ENCODE measurements at regions not wholly inside any gene's neighbourhood (a gene's known extent, or its start where the extent isn't known, plus 50 kb on each side); places are given as distances from the start of the nearest gene placed in this dataset.
A peak's percentile ranks its signal among the peaks of the same experiment; 100 is the strongest.
"Not testable (repeated sequence)": the region's sequence is repeated elsewhere in the genome, so short reads cannot be mapped to it uniquely, and the experiment has no call there.

DNA sequence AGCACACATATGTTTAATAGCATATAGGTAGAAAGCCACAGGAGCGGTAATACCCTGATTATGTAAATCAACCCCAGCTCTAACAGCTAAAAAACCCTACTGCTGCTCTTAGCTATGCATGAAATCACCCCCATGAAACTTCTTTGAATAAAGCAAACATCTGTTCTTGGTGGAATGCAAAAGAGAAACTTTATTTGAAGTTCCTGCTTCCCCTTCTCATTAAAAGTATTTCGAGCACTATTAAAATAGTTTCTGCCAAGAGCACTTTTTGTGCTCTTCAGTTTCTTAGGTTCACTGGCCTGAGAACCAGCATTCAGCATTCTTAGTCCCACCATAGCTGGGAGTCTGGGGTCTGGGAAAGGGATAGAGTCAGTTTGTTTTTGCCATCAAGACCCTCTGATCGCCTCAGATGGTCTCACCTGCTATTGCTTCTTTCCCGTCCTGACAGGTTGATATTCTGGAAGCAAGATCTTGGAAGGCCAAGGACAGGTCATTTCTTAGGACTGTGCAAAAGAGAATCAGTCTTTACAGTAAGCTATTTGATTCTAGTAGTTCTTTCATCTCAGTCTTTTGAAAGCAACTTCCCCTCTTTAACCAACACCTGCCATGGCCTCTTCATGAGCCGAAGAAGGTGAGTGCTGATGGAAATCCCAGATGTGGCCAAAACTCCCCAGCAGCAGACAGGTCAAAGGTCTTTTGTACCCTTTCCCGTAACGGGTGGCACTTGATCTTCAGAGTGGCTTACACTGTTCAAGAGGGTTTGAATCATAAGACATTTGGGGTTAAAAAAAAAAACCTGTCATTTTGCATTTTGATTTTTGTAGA, 76.5 kb upstream of the TMEM170B start:
- no peak for DNase-seq

GRCh38 chr6:11460001-11460668, 77.4 kb upstream of the TMEM170B start:
- H3K4me1 ChIP-seq (ENCODE audit: control insufficient read depth in 1 of 2, insufficient read depth in 2 of 2, low read length in 2 of 2) = no peaks in the 10 kb centered on the region
- no peaks in the 10 kb centered on the region for H3K36me3 ChIP-seq (ENCODE audit: control insufficient read depth in 1 of 2, insufficient read depth in 2 of 2, low read length in 1 of 2)
- no peak for DNase-seq
- peak; percentile 22 for ATAC-seq (ENCODE audit: low FRiP score)
- intact Hi-C loops (cut with DNase I) = no loop called here
- no peak overlapping the region for H3K4me3 ChIP-seq (ENCODE audit: low read length in 2 of 2)
- no peaks in the 10 kb centered on the region for H3K27me3 ChIP-seq (ENCODE audit: control insufficient read depth in 1 of 2, insufficient read depth in 2 of 2, low read length in 1 of 2)
- no peaks in the 10 kb centered on the region for H3K9me3 ChIP-seq (ENCODE audit: control insufficient read depth, low read length)
- WGBS, 2 donors = 74 to 76% methylated on average over 4 of the region's 4 CpGs
- H3K27ac ChIP-seq (ENCODE audit: low read depth in 1 of 2, low read length in 2 of 2) = no peak overlapping the region

More for the DNA sequence above, 76.5 kb upstream of the TMEM170B start:
- no peaks in the 10 kb centered on the region for H3K27me3 ChIP-seq (ENCODE audit: control insufficient read depth in 1 of 2, insufficient read depth in 2 of 2, low read length in 1 of 2)
- no peak for ATAC-seq (ENCODE audit: low FRiP score)
- no peak overlapping the region for H3K4me3 ChIP-seq (ENCODE audit: low read length in 2 of 2)
- H3K9me3 ChIP-seq (ENCODE audit: control insufficient read depth, low read length) = no peaks in the 10 kb centered on the region
- H3K36me3 ChIP-seq (ENCODE audit: control insufficient read depth in 1 of 2, insufficient read depth in 2 of 2, low read length in 1 of 2) = no peaks in the 10 kb centered on the region
- intact Hi-C loops (cut with DNase I) = no loop called here
- WGBS, 2 donors = 80 to 84% methylated on average over 7 of the region's 7 CpGs
- H3K27ac ChIP-seq (ENCODE audit: low read depth in 1 of 2, low read length in 2 of 2) = no peak overlapping the region
- no peaks in the 10 kb centered on the region for H3K4me1 ChIP-seq (ENCODE audit: control insufficient read depth in 1 of 2, insufficient read depth in 2 of 2, low read length in 2 of 2)

DNA sequence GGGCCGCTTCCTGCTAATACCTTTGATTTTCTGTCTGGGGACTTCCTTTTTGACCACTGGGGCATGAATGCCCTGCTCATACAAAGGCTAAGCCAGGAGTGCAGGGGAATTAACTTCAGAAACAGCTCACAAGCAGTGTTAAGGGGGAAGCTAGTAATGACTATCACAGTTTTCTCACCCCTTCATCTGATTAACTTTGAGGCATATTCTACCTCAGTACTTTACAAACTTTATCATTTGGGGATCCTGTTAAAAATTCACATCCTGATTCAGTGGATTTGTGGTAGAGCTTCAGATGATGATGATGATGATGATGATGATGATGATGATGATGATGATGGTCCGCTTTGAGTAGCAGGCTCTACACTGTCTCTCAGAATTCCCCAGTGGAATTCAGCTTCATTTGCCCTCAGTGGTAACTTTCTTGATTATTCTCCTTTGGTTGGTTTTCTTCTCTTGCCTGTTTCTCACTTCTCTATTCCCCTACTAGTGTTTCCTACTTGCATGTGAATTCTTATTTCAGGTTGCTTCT, 78.4 kb upstream of the TMEM170B start:
- H3K9me3 ChIP-seq (ENCODE audit: control insufficient read depth, low read length) = no peaks in the 10 kb centered on the region

GRCh38 chr6:11458509-11458908, 79.0 kb upstream of the TMEM170B start:
- Histone ChIP-seq H3K36me3 (ENCODE audit: control insufficient read depth in 1 of 2, insufficient read depth in 2 of 2, low read length in 1 of 2) (no peaks in the 10 kb centered on the region), H3K4me1 (ENCODE audit: control insufficient read depth in 1 of 2, insufficient read depth in 2 of 2, low read length in 2 of 2) (no peaks in the 10 kb centered on the region), H3K27me3 (ENCODE audit: control insufficient read depth in 1 of 2, insufficient read depth in 2 of 2, low read length in 1 of 2) (no peaks in the 10 kb centered on the region), H3K9me3 (ENCODE audit: control insufficient read depth, low read length) (no peaks in the 10 kb centered on the region), H3K4me3 (ENCODE audit: low read length in 2 of 2) (no peak overlapping the region), H3K27ac (ENCODE audit: low read depth in 1 of 2, low read length in 2 of 2) (no peak overlapping the region)
- 33 to 38% methylated on average over 2 of the region's 2 CpGs for WGBS, 2 donors
- intact Hi-C loops (cut with DNase I) = no loop called here
- no peak for DNase-seq
- ATAC-seq (ENCODE audit: low FRiP score) = no peak

More for the DNA sequence above, 78.4 kb upstream of the TMEM170B start:
- intact Hi-C loops (cut with DNase I) = no loop called here
- Histone ChIP-seq H3K27ac (ENCODE audit: low read depth in 1 of 2, low read length in 2 of 2) (no peak overlapping the region), H3K36me3 (ENCODE audit: control insufficient read depth in 1 of 2, insufficient read depth in 2 of 2, low read length in 1 of 2) (no peaks in the 10 kb centered on the region), H3K27me3 (ENCODE audit: control insufficient read depth in 1 of 2, insufficient read depth in 2 of 2, low read length in 1 of 2) (no peaks in the 10 kb centered on the region), H3K4me3 (ENCODE audit: low read length in 2 of 2) (no peak overlapping the region), H3K4me1 (ENCODE audit: control insufficient read depth in 1 of 2, insufficient read depth in 2 of 2, low read length in 2 of 2) (no peaks in the 10 kb centered on the region)
- no peak for DNase-seq
- 96 to 97% methylated on average over 2 of the region's 2 CpGs for WGBS, 2 donors
- ATAC-seq (ENCODE audit: low FRiP score) = no peak

GRCh38 chr6:11457422-11457821, 80.1 kb upstream of the TMEM170B start:
- H3K4me1 ChIP-seq (ENCODE audit: control insufficient read depth in 1 of 2, insufficient read depth in 2 of 2, low read length in 2 of 2); intact Hi-C loops (cut with DNase I); H3K36me3 ChIP-seq (ENCODE audit: control insufficient read depth in 1 of 2, insufficient read depth in 2 of 2, low read length in 1 of 2); H3K27me3 ChIP-seq (ENCODE audit: control insufficient read depth in 1 of 2, insufficient read depth in 2 of 2, low read length in 1 of 2); H3K4me3 ChIP-seq (ENCODE audit: low read length in 2 of 2); DNase-seq; ATAC-seq (ENCODE audit: low FRiP score); H3K9me3 ChIP-seq (ENCODE audit: control insufficient read depth, low read length); H3K27ac ChIP-seq (ENCODE audit: low read depth in 1 of 2, low read length in 2 of 2): not testable (repeated sequence)
- WGBS, 2 donors = 92 to 94% methylated on average over 6 of the region's 6 CpGs

- WGBS, 2 donors = 93% methylated on average over 8 of the region's 8 CpGs
These were observed 85.4 kb upstream of the TMEM170B start for GRCh38 chr6:11452106-11452505.

DNA sequence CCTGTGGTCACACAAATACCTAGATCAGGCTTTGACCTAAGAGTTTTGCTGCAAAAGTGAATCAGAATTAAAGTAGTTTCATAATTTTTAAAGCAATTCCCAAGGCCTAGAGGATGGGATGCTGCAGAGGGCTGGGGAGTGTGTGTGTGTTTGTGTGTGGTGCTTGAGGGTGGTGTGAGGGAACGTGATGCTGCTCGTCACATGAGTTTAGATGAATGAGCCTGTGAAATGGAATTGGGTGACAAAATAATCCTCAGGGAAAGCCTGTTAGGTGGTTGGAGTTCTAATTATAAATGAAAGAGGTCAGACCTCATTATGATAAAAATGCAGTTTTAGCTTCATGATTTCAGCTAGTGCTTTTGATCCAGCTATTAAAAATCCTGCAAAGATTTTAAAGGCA, 87.5 kb upstream of the TMEM170B start:
- Histone ChIP-seq H3K4me1 (ENCODE audit: control insufficient read depth in 1 of 2, insufficient read depth in 2 of 2, low read length in 2 of 2) (no peaks in the 10 kb centered on the region), H3K27ac (ENCODE audit: low read depth in 1 of 2, low read length in 2 of 2) (no peak overlapping the region), H3K4me3 (ENCODE audit: low read length in 2 of 2) (no peak overlapping the region), H3K27me3 (ENCODE audit: control insufficient read depth in 1 of 2, insufficient read depth in 2 of 2, low read length in 1 of 2) (no peaks in the 10 kb centered on the region), H3K9me3 (ENCODE audit: control insufficient read depth, low read length) (no peaks in the 10 kb centered on the region), H3K36me3 (ENCODE audit: control insufficient read depth in 1 of 2, insufficient read depth in 2 of 2, low read length in 1 of 2) (no peaks in the 10 kb centered on the region)
- ATAC-seq (ENCODE audit: low FRiP score) (no peak), DNase-seq (no peak)
- 84 to 85% methylated on average over 2 of the region's 2 CpGs for WGBS, 2 donors
- intact Hi-C loops (cut with DNase I) = no loop called here

More at GRCh38 chr6:11452106-11452505, 85.4 kb upstream of the TMEM170B start:
- H3K27ac ChIP-seq (ENCODE audit: low read depth in 1 of 2, low read length in 2 of 2); H3K27me3 ChIP-seq (ENCODE audit: control insufficient read depth in 1 of 2, insufficient read depth in 2 of 2, low read length in 1 of 2); H3K4me1 ChIP-seq (ENCODE audit: control insufficient read depth in 1 of 2, insufficient read depth in 2 of 2, low read length in 2 of 2); H3K4me3 ChIP-seq (ENCODE audit: low read length in 2 of 2); H3K36me3 ChIP-seq (ENCODE audit: control insufficient read depth in 1 of 2, insufficient read depth in 2 of 2, low read length in 1 of 2); ATAC-seq (ENCODE audit: low FRiP score); intact Hi-C loops (cut with DNase I); H3K9me3 ChIP-seq (ENCODE audit: control insufficient read depth, low read length); DNase-seq: not testable (repeated sequence)

- H3K27ac ChIP-seq (ENCODE audit: low read depth in 1 of 2, low read length in 2 of 2) = no peak overlapping the region
- no peaks in the 10 kb centered on the region for H3K27me3 ChIP-seq (ENCODE audit: control insufficient read depth in 1 of 2, insufficient read depth in 2 of 2, low read length in 1 of 2)
- no peaks in the 10 kb centered on the region for H3K9me3 ChIP-seq (ENCODE audit: control insufficient read depth, low read length)
- no peaks in the 10 kb centered on the region for H3K4me1 ChIP-seq (ENCODE audit: control insufficient read depth in 1 of 2, insufficient read depth in 2 of 2, low read length in 2 of 2)
- H3K4me3 ChIP-seq (ENCODE audit: low read length in 2 of 2) = no peak overlapping the region
- H3K36me3 ChIP-seq (ENCODE audit: control insufficient read depth in 1 of 2, insufficient read depth in 2 of 2, low read length in 1 of 2) = no peaks in the 10 kb centered on the region
- DNase-seq (no peak), ATAC-seq (ENCODE audit: low FRiP score) (no peak)
- WGBS, 2 donors = 92 to 94% methylated on average over 2 of the region's 2 CpGs
- intact Hi-C loops (cut with DNase I) = no loop called here
These were observed 88.1 kb upstream of the TMEM170B start for GRCh38 chr6:11449408-11449807.

DNA sequence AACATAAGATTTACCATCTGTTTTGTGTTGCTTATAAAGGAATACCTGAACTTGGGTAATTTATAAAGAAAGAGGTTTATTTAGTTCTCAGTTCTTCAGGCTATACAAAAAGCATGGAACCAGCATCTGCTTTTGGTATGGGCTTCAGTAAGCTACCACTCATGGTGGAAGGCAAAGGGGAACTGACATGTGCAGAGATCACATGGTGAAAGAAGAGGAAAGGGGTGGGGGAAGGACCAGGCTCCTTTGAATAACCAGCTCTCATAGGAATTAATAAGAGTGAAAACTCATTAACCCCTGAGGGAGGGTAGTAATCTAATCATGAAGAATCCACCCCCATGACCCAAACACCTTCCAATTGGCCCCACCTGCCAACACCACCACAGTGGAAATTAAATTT, 89.5 kb upstream of the TMEM170B start:
- intact Hi-C loops (cut with DNase I) = no loop called here
- Histone ChIP-seq H3K4me3 (ENCODE audit: low read length in 2 of 2) (no peak overlapping the region), H3K4me1 (ENCODE audit: control insufficient read depth in 1 of 2, insufficient read depth in 2 of 2, low read length in 2 of 2) (no peaks in the 10 kb centered on the region), H3K27me3 (ENCODE audit: control insufficient read depth in 1 of 2, insufficient read depth in 2 of 2, low read length in 1 of 2) (no peaks in the 10 kb centered on the region), H3K27ac (ENCODE audit: low read depth in 1 of 2, low read length in 2 of 2) (no peak overlapping the region), H3K9me3 (ENCODE audit: control insufficient read depth, low read length) (no peaks in the 10 kb centered on the region), H3K36me3 (ENCODE audit: control insufficient read depth in 1 of 2, insufficient read depth in 2 of 2, low read length in 1 of 2) (no peaks in the 10 kb centered on the region)
- no peak for ATAC-seq (ENCODE audit: low FRiP score)
- no peak for DNase-seq

Data from aorta (tissue), 5 donors.